ENCODE measurements at regions not wholly inside any gene's neighbourhood (a gene's known extent, or its start where the extent isn't known, plus 50 kb on each side); places are given as distances from the start of the nearest gene placed in this dataset.

DNA sequence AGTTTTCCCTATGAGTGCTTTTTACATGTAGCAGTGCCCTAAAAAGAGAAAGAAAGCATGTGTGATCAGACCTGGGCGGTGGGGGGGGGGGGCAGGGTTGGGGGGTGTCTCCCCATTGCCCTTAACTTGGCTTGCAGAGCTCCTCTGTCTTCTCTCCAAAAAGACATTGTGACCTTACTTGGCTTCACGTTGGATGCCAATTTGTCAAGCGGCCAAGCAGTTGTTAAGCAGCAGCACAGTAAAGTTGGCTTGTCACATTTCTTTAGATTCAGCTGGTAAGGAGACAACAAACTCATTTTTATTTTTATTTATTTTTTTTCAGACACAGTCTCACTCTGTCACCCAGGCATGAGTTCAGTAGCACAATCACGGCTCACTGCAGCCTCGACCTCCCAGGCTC is 57.3 kb upstream of the ZNF157 start:
- H3K9me2 ChIP-seq (ENCODE audit: low read depth, low read length) = no peaks in the 10 kb centered on the region
- H3K9ac ChIP-seq (ENCODE audit: low read length) = no peak overlapping the region
- H3K4me2 ChIP-seq (ENCODE audit: low read length) = no peak overlapping the region
- TF ChIP-seq, protein P1, sequence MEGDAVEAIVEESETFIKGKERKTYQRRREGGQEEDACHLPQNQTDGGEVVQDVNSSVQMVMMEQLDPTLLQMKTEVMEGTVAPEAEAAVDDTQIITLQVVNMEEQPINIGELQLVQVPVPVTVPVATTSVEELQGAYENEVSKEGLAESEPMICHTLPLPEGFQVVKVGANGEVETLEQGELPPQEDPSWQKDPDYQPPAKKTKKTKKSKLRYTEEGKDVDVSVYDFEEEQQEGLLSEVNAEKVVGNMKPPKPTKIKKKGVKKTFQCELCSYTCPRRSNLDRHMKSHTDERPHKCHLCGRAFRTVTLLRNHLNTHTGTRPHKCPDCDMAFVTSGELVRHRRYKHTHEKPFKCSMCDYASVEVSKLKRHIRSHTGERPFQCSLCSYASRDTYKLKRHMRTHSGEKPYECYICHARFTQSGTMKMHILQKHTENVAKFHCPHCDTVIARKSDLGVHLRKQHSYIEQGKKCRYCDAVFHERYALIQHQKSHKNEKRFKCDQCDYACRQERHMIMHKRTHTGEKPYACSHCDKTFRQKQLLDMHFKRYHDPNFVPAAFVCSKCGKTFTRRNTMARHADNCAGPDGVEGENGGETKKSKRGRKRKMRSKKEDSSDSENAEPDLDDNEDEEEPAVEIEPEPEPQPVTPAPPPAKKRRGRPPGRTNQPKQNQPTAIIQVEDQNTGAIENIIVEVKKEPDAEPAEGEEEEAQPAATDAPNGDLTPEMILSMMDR (IDR thresholded peaks at IDR 0.05; ENCODE audit: low read length) = no peak
- TF ChIP-seq EZH2 (IDR thresholded peaks at IDR 0.05; ENCODE audit: borderline replicate concordance, low read length) = no peak
- no peak overlapping the region for H3K4me3 ChIP-seq (ENCODE audit: low read depth, low read length, poor library complexity, severe bottlenecking)
- no peak overlapping the region for H2AFZ ChIP-seq (ENCODE audit: low read length)
- H3K27me3 ChIP-seq (ENCODE audit: insufficient read depth, low read length) = no peaks in the 10 kb centered on the region
- H3K4me1 ChIP-seq (ENCODE audit: insufficient read depth, low read length, severe bottlenecking) = no peaks in the 10 kb centered on the region
- no peaks in the 10 kb centered on the region for H4K20me1 ChIP-seq (ENCODE audit: insufficient read depth, low read length)
- no peaks in the 10 kb centered on the region for H3K36me3 ChIP-seq (ENCODE audit: insufficient read depth, low read length)
- no peak overlapping the region for H3K27ac ChIP-seq (ENCODE audit: low read depth, low read length, poor library complexity, severe bottlenecking)
- no peaks in the 10 kb centered on the region for H3K79me2 ChIP-seq (ENCODE audit: insufficient read depth, low read length)
- H3F3A ChIP-seq (ENCODE audit: insufficient read depth, low read length) = no peaks in the 10 kb centered on the region
- H3K9me3 ChIP-seq (ENCODE audit: low read length) = no peaks in the 10 kb centered on the region

DNA sequence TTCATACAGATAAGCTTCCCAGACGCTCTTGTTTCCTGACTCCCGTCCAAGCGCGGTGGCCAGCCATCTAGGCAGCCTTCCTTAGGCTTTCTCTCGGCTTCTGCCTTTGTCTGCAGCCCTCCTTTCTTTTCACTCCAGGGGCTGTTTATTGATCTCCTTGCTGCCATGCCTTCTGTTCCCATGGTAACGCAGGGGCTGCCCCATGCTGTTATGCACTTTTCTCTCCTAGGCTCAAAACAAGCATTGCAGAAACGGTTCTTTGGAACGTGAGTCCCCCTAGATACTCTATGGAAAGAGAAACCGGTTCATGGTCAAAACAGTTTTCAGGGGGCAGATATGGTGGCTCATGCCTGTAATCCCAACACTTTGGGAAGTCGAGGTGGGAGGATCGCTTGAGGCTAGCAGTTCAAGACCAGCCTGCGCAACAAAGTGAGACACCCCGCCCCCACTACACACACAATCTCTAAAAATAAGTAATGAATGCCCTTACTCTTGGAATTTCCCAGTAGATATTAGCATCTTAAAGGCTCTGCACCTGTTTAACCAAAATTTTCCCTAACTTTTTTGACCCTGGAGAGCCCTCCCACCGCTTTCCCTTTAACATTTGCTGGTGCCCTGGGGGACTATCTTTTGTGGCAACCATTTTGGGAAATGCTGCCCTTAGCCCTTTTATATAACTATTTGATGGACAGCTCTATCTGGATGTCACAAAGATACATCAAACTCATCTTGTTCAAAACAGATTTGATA is 53.9 kb upstream of the ZNF157 start:
- Histone ChIP-seq H3K27ac (ENCODE audit: low read depth, low read length, poor library complexity, severe bottlenecking) (no peak overlapping the region), H3K27me3 (ENCODE audit: insufficient read depth, low read length) (no peaks in the 10 kb centered on the region), H3K4me1 (ENCODE audit: insufficient read depth, low read length, severe bottlenecking) (no peaks in the 10 kb centered on the region), H3K9me3 (ENCODE audit: low read length) (no peaks in the 10 kb centered on the region), H2AFZ (ENCODE audit: low read length) (no peak overlapping the region), H4K20me1 (ENCODE audit: insufficient read depth, low read length) (no peaks in the 10 kb centered on the region), H3K4me3 (ENCODE audit: low read depth, low read length, poor library complexity, severe bottlenecking) (no peak overlapping the region), H3K9ac (ENCODE audit: low read length) (no peak overlapping the region), H3K9me2 (ENCODE audit: low read depth, low read length) (no peaks in the 10 kb centered on the region), H3K4me2 (ENCODE audit: low read length) (no peak overlapping the region), H3K36me3 (ENCODE audit: insufficient read depth, low read length) (no peaks in the 10 kb centered on the region), H3F3A (ENCODE audit: insufficient read depth, low read length) (no peaks in the 10 kb centered on the region), H3K79me2 (ENCODE audit: insufficient read depth, low read length) (no peaks in the 10 kb centered on the region)
- TF ChIP-seq EZH2 (IDR thresholded peaks at IDR 0.05; ENCODE audit: borderline replicate concordance, low read length) = no peak
- TF ChIP-seq, protein P1 (IDR thresholded peaks at IDR 0.05; ENCODE audit: low read length) = no peak
